HG03025 (cell line): ENCODE measurements at regions not wholly inside any gene's neighbourhood (a gene's known extent, or its start where the extent isn't known, plus 50 kb on each side); places are given as distances from the start of the nearest gene placed in this dataset.

Source experiments
- ATAC-seq: cut with Tn5 transposase; IDR thresholded peaks from one replicate; pipeline ENCODE4 v1.9.1; 2021; ENCODE audit warnings: mild to moderate bottlenecking, moderate library complexity; ENCODE audit not compliant: unreplicated experiment, low FRiP score

DNA sequence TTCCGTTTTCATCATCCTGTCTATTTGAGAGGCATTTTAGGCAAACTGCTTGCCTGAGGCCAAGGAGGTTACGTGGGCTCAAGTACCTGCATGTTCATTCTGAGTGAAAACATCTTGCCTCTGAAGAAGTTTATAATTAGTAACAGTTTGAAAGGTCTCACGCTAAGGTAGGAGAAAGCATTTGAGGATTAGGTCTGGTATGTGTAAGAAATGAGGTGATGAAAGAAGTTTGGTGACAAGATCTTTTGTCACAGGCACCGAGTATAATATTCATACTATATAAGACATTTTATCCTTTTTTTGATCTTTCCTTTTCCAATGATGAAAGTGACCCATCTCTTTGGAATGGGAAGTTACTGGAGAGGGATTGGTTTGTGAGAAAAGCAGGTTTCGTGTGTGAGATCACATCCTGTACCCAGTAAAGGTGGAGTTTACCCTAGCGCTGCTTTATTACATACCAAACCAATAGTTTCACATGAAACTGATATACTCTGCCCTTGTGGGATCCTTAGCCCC is 98.7 kb upstream of the PDC start:
- ATAC-seq: no peak

DNA sequence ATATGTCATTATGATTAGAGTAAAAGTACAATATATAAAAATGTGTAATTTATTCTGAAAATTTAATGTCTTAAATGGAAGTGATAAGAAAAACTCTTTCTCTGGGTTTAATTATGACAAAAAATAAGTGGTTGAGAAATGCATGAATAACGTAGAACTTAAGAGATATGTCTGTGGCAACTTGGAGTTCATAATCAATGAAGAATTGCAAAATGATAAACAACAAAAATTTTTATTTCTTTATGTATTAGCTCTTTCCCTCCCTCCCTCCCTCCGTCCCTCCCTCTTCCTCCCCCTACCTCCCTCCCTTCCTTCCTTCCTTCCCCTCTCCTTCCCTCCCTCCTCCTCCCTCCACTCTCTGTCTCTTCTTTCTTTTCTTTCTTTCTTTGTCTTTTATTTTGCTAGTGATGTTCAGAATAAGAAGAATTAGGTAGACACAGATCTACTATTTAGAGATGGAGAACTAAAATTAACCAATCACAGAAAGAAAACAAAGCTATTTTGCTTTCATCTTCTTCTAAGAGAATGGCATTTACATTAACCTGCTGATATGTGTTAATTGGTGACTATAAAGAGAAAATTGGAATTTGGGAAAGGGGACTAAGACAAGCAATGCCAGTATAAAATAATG is 96.3 kb upstream of the PDC start:
- ATAC-seq: no peak

DNA sequence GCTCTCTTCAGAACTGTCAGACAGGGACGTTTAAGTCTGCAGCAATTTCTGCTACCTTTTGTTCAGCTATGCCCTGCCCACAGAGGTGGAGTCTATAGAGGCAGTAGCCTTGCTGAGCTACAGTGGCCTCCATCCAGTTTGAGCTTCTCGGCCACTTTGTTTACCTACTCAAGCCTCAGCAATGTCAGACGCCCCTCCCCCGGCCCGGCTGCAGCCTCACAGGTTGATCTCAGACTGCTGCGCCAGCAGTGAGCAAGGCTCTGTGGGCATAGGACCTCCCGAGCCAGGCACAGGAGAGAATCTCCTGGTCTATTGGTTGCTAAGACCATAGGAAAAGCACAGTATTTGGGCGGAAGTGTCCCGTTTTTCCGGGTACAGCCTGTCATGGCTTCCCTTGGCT is 89.9 kb upstream of the PDC start:
- no peak for ATAC-seq

DNA sequence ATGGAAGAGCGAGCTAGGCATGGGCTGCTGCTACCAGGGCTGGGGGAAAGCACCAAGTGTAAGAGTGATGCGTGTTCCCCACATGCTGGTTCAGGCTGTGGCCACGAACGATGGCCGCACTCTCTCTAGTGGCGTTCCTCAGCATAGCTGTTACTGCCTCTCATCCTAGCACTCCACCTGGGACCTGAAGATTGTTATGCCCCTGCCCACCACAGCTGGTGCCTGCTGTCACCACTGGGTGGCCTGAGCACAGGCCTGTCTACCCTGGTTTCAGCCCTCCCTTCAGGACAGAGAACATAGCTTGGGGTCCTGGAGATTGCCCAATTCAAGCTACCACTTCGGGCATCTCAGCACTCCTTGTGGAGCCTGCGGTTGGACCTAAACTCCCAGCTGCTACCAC is 80.1 kb upstream of the PDC start:
- ATAC-seq: no peak

DNA sequence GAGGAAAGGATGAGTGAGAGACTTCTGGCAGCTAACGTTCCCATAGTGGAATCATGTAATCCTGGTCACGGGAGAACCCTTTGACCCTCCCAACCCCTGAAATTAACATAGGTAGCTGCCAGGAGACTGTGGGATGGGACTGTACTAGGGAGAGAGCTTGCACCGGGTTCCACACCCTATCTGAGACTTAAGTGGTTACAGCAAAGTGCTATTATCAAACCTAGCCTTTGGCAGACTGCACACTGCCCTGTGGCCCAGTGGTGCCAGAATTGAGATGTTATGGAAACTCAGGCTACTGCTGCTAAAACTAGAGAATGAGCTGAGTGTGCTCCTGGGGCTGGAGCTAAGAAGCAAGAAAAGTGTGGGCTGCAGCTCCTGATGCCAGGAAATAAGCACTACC is 79.6 kb upstream of the PDC start:
- ATAC-seq: no peak

DNA sequence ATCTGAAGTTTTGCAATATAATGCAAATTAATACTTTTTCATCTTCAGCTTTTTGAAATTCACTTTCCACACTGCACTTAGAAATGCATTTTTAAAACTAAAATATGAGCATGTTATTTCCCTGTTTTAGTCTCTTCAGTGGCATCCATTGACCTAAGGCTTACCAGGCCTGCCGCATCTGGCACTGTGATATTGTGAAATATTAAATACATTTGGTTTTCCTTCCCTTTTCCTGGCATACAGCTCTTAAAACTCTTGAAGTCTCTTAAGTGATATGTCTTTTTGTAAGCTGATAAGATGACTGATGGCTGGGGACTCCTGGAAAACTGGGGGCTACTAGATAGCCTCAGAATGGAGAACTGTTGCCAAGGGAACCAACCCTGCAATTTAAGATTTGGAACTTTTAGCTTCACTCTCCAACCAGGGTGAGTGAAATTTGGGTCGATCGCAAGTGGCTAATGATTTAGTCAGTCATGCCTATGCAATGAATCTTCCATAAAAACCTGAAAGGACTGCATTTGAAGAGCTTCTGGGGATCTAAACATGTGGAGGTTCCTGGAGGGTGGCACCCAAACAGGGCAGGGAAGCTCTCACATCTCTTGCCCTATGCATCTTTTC is 75.5 kb upstream of the PDC start:
- ATAC-seq: no peak

DNA sequence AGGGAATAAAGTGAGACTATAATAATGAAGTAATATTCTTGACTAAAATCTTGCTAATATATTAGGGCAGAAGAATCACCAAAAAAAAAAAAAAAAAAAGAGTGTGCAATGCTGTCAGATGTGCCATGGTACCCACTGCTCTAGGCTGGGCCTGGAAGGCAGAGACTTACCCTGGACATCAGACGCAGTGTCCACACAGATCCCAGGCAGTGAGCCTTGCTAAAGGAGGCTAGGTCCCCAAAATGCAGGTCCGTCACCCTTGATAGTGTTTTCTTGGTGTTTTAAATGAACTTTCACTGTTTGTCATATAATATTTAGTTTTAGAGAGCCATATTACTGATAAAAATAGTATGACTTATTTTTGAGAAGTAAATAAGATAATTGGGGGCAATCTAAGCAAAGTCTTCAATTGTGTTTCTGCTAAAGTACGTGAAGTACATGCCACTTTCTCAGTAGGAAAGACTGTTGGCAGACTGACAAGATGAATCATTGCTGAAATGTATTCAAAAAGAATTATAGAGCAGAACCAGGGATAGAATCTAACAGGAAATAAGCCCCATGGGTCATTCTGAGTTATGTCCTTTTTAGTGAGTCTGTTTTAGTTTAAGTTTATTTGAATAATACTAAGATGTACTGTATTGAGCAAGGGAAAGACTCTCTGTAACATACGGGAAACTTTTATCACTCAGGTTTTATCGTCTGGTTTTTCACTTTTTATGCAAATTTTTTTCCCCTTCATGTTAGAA is 74.6 kb upstream of the PDC start:
- no peak for ATAC-seq

DNA sequence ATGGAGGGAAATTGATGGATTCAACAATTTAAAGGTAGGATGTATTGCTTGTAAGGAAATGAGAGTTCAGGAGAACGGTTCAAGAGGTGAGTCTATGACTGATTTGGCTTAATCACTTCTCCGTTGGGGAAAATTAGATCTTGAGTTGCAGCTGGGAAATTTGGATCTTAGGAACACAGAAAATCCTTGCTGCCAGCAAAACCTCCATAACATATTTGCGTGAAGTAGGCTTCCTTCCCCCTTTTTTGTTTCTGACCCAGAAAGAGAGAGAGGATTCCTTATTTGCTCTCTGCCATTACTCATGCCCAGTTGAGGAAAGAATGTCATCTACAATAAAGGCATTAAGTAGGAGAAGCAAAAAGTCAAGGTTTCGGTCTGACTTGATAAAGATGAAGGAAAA is 73.5 kb upstream of the PDC start:
- ATAC-seq: no peak

DNA sequence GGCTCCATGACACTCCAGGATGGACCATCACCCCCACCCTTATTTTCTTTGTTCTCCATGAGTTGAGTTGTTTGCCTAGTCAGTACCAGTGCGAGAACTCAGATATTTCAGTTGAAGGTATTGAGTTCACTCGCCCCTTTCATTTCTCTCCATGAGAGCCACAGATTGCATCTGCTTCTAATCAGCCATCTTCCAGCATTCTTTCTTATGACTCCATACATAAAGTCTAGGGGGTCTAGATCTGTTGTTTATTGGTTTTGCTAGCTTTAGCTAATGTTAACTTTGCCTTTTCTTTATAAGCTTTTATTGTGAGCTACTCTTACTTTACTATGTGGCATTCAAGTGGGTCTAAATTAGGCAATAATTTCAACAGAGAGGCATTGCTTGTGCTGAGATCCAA is 71.6 kb upstream of the PDC start:
- no peak for ATAC-seq

DNA sequence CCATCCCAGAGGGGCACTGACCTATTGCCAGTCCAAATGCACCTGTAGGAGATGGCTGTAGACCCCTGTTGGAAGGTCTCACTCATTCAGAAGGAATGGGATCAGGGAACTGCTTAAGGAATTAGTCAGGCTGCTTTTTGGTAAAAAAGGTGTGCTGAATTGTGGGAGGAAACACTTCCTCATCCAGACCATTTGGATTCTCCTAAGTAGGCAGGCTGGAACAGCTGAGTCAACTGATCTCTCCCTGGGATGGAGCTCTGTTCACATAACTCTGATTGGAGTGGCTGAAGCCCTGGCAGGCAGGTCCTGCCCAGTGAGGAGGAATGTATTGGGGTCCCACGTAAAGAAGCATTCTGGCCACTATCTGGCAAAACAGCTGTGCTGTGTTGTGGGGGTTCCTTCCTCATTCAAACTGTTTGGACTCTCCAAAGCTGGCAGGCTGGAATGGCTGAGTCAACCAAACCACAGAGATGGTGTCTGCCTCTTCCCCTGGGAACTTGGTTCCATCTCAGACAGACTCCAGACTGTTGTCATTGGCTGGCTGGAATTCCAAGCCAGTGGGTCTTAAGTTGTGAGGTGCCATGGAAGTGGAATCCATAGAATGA is 70.7 kb upstream of the PDC start:
- ATAC-seq: no peak

DNA sequence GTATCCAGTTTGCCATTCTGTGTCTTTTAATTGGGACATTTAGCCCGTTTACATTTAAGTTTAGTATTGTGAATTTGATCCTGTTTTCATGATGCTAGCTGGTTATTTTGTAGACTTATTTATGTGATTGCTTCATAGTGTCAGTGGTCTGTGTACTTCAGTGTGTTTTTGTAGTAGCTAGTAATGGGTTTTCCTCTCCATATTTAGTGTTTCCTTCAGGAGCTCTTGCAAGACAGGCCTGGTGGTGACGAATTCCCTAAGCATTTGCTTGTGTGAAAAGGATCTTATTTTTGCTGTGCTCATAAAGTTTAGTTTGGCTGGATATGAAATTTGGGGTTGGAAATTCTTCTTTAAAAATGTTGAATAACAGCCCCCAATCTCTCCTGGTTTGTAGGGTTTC is 69.2 kb upstream of the PDC start:
- ATAC-seq: no peak

DNA sequence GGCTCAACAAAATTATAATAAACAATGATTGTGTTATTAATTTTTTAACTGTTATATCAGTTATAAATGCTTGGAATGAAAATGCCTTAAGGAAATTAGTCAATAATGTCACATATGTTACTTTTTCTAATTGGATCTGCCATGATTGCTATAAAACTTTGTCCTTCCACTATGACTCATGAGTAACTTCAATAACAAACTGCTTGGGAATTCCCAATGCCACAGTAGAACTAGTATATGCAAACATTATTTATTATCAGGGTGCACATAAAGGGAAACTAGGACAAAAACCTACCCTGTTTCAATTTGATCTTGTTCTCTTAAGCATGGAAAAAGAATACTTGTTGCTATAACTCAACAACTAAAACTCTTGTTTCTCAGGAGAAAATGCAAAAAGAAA is 59.1 kb upstream of the PDC start:
- no peak for ATAC-seq

DNA sequence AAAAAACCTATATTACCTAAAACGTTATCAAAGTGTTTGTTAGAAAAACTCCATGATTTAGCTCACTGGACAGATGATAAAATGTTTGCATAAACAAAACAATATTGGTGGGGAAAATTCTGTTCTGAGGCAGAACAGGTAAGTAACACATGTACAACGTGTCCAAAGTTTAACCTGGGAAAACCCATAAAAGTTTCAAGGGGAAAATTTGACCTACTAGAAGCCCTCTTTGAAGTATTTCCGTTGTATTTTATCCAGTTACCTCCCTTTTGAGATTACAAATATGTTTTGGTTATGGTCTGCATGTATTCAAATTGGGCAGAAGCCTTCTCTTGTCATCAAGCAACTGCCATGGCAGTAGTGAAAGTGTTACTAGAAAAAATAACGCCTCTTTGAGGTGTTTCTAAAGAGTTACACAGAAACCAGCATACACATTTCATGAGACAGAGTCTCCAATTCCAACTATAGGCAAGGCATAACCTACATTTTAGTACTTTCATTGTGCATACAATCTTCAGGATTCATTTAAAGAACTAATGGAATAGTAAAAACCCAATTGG is 58.0 kb upstream of the PDC start:
- ATAC-seq: peak; percentile 87

DNA sequence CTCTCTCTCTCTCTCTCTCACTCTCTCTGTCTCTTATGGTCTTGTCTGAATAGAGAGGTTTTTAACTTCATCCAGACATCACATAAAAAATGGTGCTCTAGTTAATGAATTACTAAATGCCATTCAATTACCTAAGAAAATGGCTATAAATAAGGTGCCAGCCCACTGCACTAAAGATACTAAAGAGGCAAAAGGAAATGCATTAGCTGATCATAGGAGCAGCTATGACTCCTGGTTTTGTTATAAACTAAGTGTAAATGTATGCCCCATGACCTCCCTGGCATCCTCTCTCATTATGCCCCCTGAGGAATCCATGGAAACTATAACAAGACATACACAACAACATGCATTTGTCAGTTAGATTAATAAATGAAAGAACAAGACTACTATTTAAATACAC is 57.5 kb upstream of the PDC start:
- ATAC-seq: no peak

DNA sequence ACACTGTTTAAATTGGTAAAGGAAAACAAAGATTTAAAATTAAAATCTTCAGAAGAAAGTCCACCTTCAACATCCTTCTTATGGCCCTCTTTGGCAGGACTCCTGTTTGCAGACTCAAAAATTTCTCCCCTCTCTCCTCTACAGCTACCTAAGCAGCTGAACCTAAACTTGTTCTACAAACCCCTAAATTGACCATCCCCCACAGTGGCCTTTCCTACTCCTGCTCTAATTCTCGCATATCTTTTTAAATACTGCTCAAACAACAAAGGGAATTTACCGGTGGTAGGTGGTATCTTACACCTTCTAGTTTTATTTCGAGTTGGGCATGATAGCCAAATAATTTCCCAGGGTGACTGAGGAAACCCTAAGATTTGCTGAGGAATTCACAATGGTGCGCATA is 53.5 kb upstream of the PDC start:
- no peak for ATAC-seq

DNA sequence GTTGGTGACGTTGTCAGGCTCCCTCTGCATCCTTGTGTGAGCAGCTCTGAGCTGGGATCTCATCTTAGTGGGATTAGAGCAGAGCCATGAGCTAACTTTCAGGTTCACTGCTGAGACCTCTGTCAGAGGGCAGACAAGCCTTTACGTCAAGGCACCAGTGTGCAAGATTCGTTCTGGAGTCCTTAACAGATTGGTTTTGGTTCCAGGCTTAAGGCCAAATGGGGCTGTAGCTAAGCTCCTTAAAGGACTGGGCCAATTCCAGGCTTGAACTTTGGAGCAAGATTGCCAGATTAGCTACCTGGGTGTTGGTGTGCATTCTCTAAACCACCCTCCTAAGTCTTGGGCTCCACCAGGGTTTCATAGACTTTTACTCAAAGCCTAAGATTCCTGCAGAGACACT is 52.6 kb upstream of the PDC start:
- ATAC-seq: no peak

DNA sequence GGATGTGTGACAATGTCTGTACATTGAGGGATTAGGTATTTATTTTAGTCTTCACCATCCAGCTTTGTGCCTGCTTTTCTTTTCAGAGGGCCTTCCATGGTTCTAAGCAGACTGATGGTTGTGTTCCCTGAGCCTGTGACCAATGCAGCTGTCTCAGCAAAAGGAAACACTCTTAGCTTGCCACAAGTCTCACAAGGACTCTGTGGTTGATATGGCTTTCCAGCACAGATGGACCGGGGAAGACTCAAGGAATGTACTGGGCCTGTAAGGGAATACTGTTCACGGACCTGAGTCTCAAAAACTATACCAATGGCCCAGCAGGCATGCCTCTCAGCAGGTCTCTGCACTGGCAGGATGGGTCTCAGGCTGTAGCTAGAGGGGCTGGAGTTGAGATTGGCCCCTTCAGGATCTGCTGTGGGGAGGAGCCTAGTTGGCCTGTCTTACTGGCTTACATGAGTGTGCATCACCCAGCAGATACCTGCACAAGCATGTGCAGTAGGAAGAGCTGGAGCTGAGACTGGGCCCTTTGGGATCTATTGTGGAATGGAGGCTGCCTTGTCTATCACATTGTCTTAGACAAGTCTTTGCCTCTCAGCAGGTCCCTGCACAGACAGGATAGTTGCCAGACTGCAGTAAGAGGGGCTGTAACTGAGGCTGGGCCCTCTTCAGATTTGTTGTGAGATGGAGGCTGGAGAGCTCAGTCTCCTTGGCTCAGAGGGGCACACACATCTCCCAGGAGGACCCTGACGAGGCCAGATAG is 52.0 kb upstream of the PDC start:
- peak; percentile 26 for ATAC-seq

DNA sequence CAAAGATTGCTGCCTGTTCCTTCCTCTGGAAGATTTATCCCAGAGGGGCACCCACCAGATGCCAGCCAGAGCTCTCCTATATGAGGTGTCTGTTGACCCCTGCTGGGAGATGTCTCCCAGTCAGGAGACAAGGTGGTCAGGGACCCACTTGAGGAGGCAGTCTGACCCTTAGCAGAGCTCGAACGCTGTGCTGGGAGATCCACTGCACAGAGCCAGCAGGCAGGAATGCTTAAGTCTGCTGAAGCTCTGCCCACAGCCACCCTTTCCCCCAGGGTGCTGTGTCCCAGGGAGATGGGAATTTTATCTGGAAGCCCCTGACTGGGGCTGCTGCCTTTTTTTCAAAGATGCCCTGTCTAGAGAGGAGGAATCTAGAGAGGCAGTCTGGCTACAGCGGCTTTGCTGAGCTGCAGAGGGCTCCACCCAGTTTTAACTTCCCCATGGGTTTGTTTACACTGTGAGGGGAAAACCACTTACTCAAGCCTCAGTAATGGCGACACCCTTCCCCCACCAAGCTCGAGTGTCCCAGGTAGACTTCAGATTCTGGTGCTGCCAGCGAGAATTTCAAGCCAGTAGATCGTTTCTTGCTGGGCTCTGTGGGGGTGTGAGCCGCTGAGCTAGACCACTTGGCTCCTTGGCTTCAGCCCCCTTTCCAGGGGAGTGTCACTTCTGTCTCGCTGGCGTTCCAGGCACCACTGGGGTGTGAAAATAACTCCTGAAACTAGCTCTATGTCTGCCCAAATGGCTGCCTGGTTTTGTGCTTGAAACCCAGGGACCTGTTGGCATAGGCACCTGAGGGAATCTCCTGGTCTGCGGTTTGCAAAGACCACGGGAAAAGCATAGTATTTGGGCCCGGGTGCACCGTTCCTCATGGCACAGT is 51.1 kb upstream of the PDC start:
- ATAC-seq: peak; percentile 98
